Neural progenitor cell (in vitro differentiated cells): ENCODE measurements at regions not wholly inside any gene's neighbourhood (a gene's known extent, or its start where the extent isn't known, plus 50 kb on each side); places are given as distances from the start of the nearest gene placed in this dataset.

Source experiments
- CTCF ChIP-seq: fragments of 200-600 bp; sonication (generic); IDR thresholded peaks from 2 replicates; pipeline ENCODE4 v1.5.1; 2017; ENCODE audit warnings: antibody characterized with exemption, mild to moderate bottlenecking
- EZH2 ChIP-seq: fragments of 200-600 bp; sonication (generic); IDR thresholded peaks from 2 replicates; pipeline ENCODE4 v1.6.1; 2017; ENCODE audit warnings: antibody characterized with exemption, mild to moderate bottlenecking, moderate library complexity
- EZH2phosphoT487 ChIP-seq: fragments of 200-600 bp; sonication (generic); IDR thresholded peaks from 2 replicates; pipeline ENCODE4 v1.6.1; 2017; ENCODE audit warnings: antibody characterized with exemption

GRCh38 chr15:31905054-31905453 is 125.3 kb upstream of the CHRNA7 start:
- TF ChIP-seq CTCF: no peak
- TF ChIP-seq EZH2: no peak
- no peak for TF ChIP-seq EZH2phosphoT487
